MCF 10A (cell line): ENCODE measurements at regions not wholly inside any gene's neighbourhood (a gene's known extent, or its start where the extent isn't known, plus 50 kb on each side); places are given as distances from the start of the nearest gene placed in this dataset.

Experiments used
- BruUV-seq: library from RNA; stranded (reverse); fragments of 400-500 nt; replicated peaks from 2 replicates; lab custom pipeline; 2021; lab: Mats Ljungman, UMichigan
- CTCF ChIA-PET: fragments of 300-600 bp; sonication (Branson Sonifier 250); formaldehyde crosslinking; extraction: SDS; loops from one replicate; lab custom pipeline; 2021; ENCODE audit warnings: antibody characterized with exemption, inconsistent platforms; lab: Yijun Ruan, JAX
- POLR2A ChIA-PET: fragments of 300-600, 350-650 bp; sonication (Branson Sonifier 250); formaldehyde crosslinking; extraction: SDS; loops from one replicate; lab custom pipeline; 2020; ENCODE audit warnings: antibody characterized with exemption, inconsistent platforms; lab: Yijun Ruan, JAX
- DNase-seq: peaks from one replicate; pipeline ENCODE4 v3.0.0-alpha.2; 2018; ENCODE audit not compliant: unreplicated experiment
- H3K27ac Mint-ChIP-seq: one replicate; pipeline ENCODE4 v1.8.0; 2022; ENCODE audit warnings: mild to moderate bottlenecking, low read depth, mixed read lengths; ENCODE audit not compliant: unreplicated experiment
- H3K27me3 Mint-ChIP-seq: one replicate; pipeline ENCODE4 v1.8.0; 2022; ENCODE audit warnings: mixed read lengths; ENCODE audit not compliant: insufficient read depth, unreplicated experiment
- H3K36me3 Mint-ChIP-seq: one replicate; pipeline ENCODE4 v1.8.0; 2022; ENCODE audit warnings: mild to moderate bottlenecking, moderate library complexity, mixed read lengths; ENCODE audit not compliant: insufficient read depth, unreplicated experiment
- H3K4me1 Mint-ChIP-seq: one replicate; pipeline ENCODE4 v1.8.0; 2022; ENCODE audit warnings: mixed read lengths; ENCODE audit not compliant: insufficient read depth, unreplicated experiment
- H3K4me3 Mint-ChIP-seq: one replicate; pipeline ENCODE4 v1.8.0; 2022; ENCODE audit warnings: mild to moderate bottlenecking, moderate library complexity, mixed read lengths; ENCODE audit not compliant: unreplicated experiment
- H3K9me3 Mint-ChIP-seq: one replicate; pipeline ENCODE4 v1.8.0; 2022; ENCODE audit warnings: mixed read lengths; ENCODE audit not compliant: unreplicated experiment
- intact Hi-C: fragments of 100-400 bp; cut with micrococcal nuclease; formaldehyde crosslinking; loops from 2 replicates; pipeline ENCODE4 v1.14.1; 2022
- TF ChIP-seq, protein P1 (sequence below): fragments of 200-600 bp; IDR thresholded peaks from one replicate; pipeline ENCODE4 v1.8.0; 2022; ENCODE audit warnings: antibody characterized with exemption, mild to moderate bottlenecking; ENCODE audit not compliant: unreplicated experiment

DNA sequence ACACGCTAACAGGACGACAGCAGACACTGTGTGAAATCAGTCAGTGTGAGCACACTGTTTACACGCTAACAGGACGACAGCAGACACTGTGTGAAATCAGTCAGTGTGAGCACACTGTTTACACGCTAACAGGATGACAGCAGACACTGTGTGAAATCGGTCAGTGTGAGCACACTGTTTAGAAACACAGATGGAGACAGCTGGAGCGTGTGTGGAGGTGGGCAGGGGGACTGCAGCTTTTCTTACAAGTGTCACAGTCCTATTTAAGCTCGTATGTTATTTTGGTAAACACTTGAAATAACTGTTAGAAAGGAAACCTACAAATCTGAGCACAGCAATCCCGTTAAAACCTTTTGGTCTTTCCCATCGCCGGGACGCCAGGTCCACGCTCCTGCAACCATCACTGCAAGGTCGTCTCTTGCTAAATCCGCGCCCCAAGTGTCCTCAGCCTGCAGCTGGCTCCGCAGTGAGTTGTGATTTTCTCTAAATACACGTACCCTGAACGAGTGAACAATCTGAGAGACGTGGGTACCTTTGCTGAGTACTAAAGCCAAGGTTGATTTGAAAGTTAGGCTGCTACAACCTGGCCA, 58.9 kb upstream of the CTDP1 start:
- Mint-ChIP-seq H3K27me3 (no peaks in the 10 kb centered on the region), H3K9me3 (peaks cover 14% of the 10 kb centered on the region), H3K4me3 (no peak overlapping the region), H3K36me3 (peaks cover 7% of the 10 kb centered on the region), H3K4me1 (no peaks in the 10 kb centered on the region), H3K27ac (no peak overlapping the region)
- intact Hi-C loops, result no loop called here
- POLR2A ChIA-PET, result no interaction called here
- TF ChIP-seq, protein P1, sequence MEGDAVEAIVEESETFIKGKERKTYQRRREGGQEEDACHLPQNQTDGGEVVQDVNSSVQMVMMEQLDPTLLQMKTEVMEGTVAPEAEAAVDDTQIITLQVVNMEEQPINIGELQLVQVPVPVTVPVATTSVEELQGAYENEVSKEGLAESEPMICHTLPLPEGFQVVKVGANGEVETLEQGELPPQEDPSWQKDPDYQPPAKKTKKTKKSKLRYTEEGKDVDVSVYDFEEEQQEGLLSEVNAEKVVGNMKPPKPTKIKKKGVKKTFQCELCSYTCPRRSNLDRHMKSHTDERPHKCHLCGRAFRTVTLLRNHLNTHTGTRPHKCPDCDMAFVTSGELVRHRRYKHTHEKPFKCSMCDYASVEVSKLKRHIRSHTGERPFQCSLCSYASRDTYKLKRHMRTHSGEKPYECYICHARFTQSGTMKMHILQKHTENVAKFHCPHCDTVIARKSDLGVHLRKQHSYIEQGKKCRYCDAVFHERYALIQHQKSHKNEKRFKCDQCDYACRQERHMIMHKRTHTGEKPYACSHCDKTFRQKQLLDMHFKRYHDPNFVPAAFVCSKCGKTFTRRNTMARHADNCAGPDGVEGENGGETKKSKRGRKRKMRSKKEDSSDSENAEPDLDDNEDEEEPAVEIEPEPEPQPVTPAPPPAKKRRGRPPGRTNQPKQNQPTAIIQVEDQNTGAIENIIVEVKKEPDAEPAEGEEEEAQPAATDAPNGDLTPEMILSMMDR, result no peak
- no peak for DNase-seq
- CTCF ChIA-PET, result no interaction called here
- BruUV-seq, result no TSS peak

DNA sequence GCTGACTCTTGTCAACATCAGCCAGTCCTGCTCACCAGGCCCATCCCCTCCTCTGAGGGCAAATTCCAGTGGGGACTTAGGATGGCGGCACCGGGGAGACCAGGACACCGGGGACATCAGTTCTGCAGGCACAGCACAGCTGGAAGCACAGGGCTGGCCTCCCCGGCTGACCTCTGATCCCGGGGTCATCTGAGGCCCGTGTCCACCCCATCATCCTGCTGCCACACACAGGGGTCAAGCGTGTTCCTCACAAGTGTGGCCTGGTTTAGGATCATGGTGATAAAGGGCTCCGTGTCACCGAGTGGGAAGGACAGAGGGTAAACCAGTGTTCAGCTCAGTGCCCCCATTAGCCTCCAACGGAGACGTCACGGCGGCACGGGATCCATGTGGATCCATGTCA, 58.1 kb upstream of the CTDP1 start:
- BruUV-seq, result no TSS peak

DNA sequence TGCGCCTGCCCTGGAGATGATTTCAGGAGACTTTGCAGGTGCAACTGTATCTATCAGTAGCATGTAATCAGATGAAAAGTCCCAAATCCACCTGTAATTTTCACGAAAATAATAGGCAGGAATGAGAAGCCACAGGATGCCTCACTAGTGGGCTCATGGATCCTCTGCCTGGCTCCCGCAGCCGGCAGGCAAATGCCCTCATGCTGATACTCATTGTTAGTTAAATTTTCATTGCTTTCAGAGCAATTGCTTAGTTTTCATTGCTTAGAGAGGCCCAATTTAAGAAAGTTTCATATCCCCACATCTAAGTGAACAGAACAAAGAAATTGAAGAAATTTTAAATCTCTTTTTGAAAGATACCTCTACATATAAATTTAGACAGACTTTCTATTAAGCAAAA, 57.6 kb upstream of the CTDP1 start:
- H3K36me3 Mint-ChIP-seq, result peaks cover 7% of the 10 kb centered on the region
- H3K27ac Mint-ChIP-seq, result no peak overlapping the region
- intact Hi-C loops, result no loop called here
- H3K4me3 Mint-ChIP-seq, result no peak overlapping the region
- peaks cover 14% of the 10 kb centered on the region for H3K9me3 Mint-ChIP-seq
- ChIA-PET POLR2A (no interaction called here), CTCF (no interaction called here)
- no peaks in the 10 kb centered on the region for H3K27me3 Mint-ChIP-seq
- TF ChIP-seq, protein P1, result no peak
- BruUV-seq, result no TSS peak
- H3K4me1 Mint-ChIP-seq, result no peaks in the 10 kb centered on the region
- no peak for DNase-seq

More for the DNA sequence above, 58.1 kb upstream of the CTDP1 start:
- intact Hi-C loops, result no loop called here
- no peak overlapping the region for H3K27ac Mint-ChIP-seq
- no peaks in the 10 kb centered on the region for H3K27me3 Mint-ChIP-seq
- H3K4me1 Mint-ChIP-seq, result no peaks in the 10 kb centered on the region
- ChIA-PET CTCF (no interaction called here), POLR2A (no interaction called here)
- no peak for DNase-seq
- TF ChIP-seq, protein P1, result no peak
- H3K36me3 Mint-ChIP-seq, result peaks cover 7% of the 10 kb centered on the region
- no peak overlapping the region for H3K4me3 Mint-ChIP-seq
- H3K9me3 Mint-ChIP-seq, result peaks cover 14% of the 10 kb centered on the region

DNA sequence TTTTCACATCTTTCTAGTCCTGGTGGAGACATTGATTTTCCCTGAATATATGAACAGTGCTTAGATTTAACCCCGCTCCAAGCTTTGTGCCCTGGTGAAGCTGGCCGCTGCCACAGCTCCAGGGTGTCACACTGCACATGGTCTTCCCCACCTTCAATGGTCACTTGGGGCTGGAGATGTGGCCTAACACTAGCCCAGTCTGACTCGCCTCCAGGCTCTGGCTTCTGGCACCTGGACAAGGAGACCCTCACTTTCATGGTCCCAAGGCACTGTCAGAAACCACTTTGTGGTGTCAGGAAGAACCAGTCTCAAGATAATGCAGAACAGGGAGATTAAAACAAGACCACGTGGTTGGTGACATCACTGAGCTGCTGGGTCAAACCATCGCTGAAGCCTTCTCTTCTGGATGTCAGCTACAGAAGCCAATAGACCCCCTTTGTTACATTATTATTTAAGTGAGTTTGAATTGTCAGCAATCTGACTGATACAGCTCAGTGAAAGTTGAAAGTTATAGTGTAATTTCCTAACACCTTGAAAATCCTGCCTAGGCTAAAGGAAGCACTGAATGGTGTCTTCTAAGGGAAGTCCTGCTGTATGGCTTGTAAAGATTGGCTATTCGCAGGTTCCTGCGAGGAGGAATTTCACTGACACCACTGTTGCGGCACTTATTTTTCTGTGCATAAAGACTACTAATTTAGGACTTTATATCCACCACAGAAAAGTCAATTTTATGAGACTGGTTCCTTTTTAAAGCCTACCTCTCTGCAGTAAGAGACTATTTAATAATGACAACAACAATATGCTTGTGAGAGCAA, 55.0 kb upstream of the CTDP1 start:
- Mint-ChIP-seq H3K27ac (no peak overlapping the region), H3K27me3 (no peaks in the 10 kb centered on the region), H3K4me3 (no peak overlapping the region), H3K9me3 (peaks cover 30% of the 10 kb centered on the region), H3K4me1 (no peaks in the 10 kb centered on the region), H3K36me3 (peaks cover 7% of the 10 kb centered on the region)
- ChIA-PET POLR2A (no interaction called here), CTCF (interaction anchor here (0.5 kb wide), 1 partner anchor 248 kb away, joined by 3 read pairs; no protein-coding TSS in a partner anchor)
- intact Hi-C loops, result no loop called here
- TF ChIP-seq, protein P1, result no peak
- no TSS peak for BruUV-seq
- DNase-seq, result no peak
